A172 (cell line): ENCODE measurements at regions not wholly inside any gene's neighbourhood (a gene's known extent, or its start where the extent isn't known, plus 50 kb on each side); places are given as distances from the start of the nearest gene placed in this dataset.
A peak's percentile ranks its signal among the peaks of the same experiment; 100 is the strongest.
"Not testable (repeated sequence)": the region's sequence is repeated elsewhere in the genome, so short reads cannot be mapped to it uniquely, and the experiment has no call there.

Source experiments
- DNase-seq: peaks from one replicate; pipeline ENCODE4 v3.0.0-alpha.2; 2015; ENCODE audit warnings: low spot score

DNA sequence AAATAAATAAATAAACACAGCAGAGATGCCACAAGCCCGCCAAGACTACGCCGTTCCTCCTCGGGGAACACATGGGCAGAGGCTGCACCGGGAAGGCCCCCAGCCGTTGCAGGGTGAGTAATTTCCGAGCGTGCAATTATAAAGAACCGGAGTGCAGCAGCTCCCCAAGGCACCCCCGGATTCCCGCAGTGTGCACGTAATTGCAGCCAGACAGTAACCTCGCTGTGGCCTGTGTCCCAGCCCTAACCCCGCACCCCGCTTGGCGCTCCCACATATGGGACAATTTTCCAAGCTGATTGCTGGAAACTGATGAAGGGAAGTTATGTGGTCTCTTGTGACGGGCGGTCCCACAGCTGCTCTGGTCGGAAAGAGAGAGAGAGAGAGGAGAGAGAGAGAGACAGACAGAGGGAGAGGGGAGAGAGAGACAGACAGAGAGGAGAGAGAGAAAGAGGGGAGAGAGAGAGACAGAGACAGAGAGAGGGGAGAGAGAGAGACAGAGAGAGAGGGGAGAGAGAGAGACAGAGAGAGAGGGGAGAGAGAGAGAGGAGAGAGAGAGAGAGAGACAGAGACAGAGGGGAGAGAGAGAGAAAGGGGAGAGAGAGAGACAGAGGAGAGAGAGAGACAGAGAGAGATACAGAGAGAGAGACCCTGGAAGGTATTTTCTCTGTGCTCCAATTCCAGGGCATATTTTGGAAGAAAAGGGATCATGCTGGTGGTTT lies 275.4 kb downstream of the SHOX start:
- no peak for DNase-seq

DNA sequence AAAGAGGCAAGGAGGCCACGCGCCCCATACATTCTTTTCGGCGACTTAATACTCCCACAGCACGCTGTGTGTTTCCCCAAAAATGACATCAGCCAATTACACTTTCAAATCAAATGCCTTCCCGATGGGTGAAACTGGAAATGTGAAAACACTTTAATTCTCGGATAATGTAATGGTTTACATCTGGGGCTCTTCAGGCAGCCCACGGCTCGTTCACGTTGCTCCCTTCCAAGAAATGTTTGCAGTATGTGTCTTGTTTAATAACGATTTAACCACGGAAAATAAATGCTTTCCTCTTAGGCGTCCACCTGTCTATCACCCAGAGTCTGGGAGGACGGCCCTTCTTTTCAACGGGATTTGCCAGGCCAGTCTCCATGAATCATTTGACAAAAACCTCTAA lies 272.5 kb downstream of the SHOX start:
- DNase-seq: no peak

GRCh38 chrX:896256-896655 lies 265.7 kb downstream of the SHOX start:
- no peak for DNase-seq

GRCh38 chrX:889966-890651 lies 259.5 kb downstream of the SHOX start:
- no peak for DNase-seq

- not testable (repeated sequence) for DNase-seq
Observed at GRCh38 chrX:887724-888123, 257.1 kb downstream of the SHOX start.

DNA sequence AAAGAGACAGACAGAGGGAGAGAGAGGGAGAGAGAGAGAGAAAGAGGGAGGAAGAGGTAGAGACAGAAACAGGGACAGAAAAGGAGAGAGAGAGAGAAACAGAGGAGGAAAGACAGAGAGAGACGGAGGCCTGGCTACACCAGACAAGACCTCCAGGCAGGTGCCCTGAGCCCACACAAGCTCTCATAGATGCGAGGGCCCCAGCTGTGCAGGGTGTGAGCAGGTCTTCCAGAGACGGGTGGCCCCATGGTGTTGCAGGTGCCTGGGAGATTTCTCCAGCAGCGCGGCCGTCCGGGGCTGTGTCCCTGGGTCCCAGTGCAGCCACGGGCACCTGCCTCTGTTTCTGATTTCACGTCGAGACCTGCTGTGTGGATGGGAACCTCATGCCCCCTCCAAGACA lies 253.0 kb downstream of the SHOX start:
- no peak for DNase-seq

GRCh38 chrX:879756-880698 lies 249.4 kb downstream of the SHOX start:
- DNase-seq: not testable (repeated sequence)

- no peak for DNase-seq
Observed at GRCh38 chrX:874061-874460, 243.5 kb downstream of the SHOX start.

DNA sequence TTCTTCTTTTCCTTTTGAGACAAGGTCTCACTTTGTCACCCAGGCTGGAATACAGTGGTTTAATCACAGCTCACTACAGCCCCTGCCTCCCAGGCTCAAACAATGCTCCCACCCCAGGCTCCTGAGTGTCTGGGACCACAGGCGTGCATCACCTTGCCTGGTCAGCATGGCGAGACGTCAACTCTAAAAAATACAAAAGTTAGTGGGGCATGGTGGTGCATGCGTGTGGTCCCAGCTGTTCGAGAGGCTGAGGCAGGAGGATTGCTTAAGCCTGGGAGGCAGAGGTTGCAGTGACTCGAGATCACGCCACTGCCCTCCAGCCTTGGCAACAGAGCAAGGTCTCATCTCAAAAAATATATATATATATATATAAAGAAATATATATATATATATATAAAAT lies 242.4 kb downstream of the SHOX start:
- DNase-seq: no peak

DNA sequence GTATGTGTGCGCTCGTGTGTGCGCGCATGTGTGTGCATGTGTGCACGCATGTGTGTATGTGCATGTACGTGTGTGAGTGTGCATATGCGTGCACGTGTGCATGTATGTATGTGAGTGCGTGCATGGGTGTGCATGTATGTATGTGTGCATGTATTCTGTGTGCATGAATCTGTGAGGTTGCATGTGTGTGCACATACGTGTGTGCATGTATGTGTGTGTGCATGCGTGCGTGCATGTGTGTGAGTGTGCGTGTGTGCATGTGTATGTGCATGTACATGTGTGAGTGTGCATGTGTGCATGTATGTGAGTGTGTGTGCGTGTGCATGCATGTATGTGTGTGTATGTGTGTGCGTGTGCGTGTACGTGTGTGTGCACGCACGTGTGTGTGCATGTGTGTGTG lies 241.5 kb downstream of the SHOX start:
- DNase-seq: no peak

GRCh38 chrX:871626-872025 lies 241.0 kb downstream of the SHOX start:
- no peak for DNase-seq

- DNase-seq: no peak
Observed at GRCh38 chrX:867966-868647, 237.5 kb downstream of the SHOX start.

GRCh38 chrX:867502-867901 lies 236.9 kb downstream of the SHOX start:
- DNase-seq: no peak

- DNase-seq: no peak
Observed at GRCh38 chrX:866441-866990, 235.9 kb downstream of the SHOX start.

- DNase-seq: no peak
Observed at GRCh38 chrX:865422-865821, 234.8 kb downstream of the SHOX start.

DNA sequence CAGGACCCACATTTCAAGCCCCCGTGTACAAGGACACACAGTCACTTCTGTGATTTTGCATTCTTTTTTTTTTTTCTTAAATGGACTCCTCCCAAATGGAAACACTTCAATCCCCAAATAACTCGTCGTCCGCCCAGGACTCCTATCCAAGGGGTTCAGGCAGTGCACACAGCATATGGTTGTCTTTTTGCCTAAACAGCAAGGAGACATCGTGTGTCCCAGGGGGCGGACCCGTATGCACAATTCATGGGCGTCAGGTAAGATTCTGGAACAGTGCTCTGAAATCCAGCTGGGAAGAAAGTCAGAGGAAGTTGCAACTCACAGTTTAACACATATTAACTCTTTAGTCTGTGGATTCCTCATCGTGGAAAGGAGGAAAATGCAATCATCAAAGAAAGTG lies 231.3 kb downstream of the SHOX start:
- DNase-seq: no peak

DNA sequence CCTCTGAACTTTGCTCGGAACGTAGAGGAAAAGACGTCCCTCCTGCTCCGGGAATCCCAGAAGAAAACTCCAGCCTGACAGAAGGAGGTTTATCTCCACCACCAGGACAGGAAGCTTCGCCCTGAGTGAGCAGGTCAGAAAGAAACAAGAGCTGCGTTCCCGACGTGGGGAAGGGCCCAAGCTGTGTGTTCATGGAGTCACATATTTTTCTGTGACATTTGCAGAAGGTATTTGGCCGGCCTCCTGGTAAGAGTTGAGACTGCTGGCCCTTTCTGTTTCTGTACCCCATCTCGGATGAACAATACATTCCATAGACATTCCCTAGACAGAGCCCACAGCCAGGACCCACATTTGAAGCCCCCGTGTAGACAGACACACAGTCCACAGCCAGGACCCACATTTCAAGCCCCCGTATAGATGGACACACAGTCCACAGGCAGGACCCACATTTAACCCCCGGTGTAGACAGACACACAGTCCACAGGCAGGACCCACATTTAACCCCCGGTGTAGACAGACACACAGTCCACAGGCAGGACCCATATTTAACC lies 230.8 kb downstream of the SHOX start:
- DNase-seq: no peak

GRCh38 chrX:859329-859728 lies 228.7 kb downstream of the SHOX start:
- DNase-seq: no peak

- no peak for DNase-seq
Observed at GRCh38 chrX:858542-859078, 228.0 kb downstream of the SHOX start.

- peak; percentile 29 for DNase-seq
Observed at GRCh38 chrX:857376-857775, 226.8 kb downstream of the SHOX start.
